ENCODE measurements at regions not wholly inside any gene's neighbourhood (a gene's known extent, or its start where the extent isn't known, plus 50 kb on each side); places are given as distances from the start of the nearest gene placed in this dataset.

DNA sequence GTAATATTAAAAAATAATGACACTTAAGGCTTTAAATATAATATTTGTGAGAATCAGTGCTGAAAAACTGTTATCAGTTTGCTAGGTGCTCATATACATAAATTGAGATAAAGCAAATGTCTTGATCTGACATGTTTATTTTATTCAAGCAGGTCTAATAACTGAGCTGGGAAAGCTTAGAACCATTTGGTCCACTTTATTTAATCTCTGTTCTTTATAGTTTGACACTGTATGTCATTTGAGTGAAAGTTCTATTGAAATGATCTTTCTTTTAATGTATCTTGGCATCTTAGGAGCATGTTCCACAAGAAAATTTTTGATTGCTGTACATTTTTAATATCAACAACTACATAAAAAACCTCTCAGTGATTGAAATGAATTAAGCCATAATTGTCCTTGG, 772.0 kb upstream of the NRSN1 start:
- no peak for DNase-seq

DNA sequence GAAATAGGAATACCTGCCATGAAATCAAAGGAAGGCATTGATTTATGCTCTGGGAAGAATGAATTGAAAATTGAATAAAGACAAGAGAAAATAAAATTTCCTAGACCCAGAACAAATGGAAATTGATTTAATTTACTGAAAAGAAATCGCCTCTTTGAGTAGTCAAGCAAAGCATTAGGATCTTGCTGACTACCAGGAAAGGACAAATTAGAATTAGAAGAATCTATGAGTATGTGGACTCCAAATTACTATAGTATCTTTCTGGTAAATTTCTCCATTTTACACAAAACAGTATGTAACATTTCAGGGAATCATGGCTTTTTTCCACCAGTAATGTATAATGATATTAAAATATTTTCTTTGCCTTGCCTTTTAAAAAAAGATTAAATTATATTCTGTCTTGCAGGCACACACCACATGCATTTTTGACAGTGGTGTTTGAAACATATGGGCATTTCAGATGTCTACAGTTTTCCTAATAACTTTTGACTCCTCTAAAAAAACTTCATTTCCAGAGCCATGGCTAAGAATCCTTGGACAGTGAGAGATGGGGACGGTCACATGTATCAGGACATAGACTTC, 768.7 kb upstream of the NRSN1 start:
- DNase-seq: no peak

DNA sequence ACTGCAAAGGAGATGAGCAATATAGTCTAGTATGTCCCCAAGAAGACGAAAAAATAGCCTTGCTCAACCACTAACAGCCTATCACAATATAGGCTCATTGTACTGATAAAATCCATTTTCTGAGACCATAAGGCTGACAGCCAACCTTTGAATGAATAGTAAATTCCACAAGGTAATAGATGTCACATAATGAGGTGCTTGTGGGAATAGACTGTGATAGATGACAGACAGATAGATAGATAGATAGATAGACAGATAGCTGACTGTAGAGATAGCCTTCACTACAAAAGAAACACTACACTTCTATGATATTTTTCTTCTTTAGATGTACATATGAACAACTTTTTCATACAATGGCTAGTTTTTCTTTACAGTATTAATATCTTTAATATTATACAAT, 760.3 kb upstream of the NRSN1 start:
- DNase-seq: no peak

- DNase-seq: no peak
These were observed 758.7 kb upstream of the NRSN1 start for GRCh38 chr6:23367311-23367710.

- DNase-seq: no peak
These were observed 757.5 kb upstream of the NRSN1 start for GRCh38 chr6:23368557-23368956.

DNA sequence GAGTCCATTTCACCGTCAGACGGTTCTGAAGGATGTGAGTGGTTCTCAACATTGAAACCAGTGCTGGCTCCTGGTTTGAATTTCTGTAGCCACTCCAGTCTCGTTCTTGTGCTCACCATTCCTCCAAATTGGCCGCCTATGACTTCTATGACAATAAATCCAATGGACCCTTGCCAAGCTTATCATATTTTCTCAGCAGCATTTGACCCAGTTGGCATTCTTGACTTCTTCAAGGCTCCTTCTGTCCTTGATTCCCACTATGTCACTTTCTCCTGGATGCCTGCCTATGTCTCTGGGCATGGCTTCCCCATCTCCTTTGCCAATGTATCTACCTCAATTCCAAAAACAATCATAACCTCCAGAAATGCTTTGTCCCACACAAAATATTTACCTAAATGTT, 756.0 kb upstream of the NRSN1 start:
- DNase-seq: peak in 1 of 3 donors; percentile 26

- no peak for DNase-seq
These were observed 754.7 kb upstream of the NRSN1 start for GRCh38 chr6:23371132-23371915.

GRCh38 chr6:23377830-23378229, 748.2 kb upstream of the NRSN1 start:
- no peak for DNase-seq

GRCh38 chr6:23380465-23380864, 745.5 kb upstream of the NRSN1 start:
- DNase-seq: no peak

- no peak for DNase-seq
These were observed 737.8 kb upstream of the NRSN1 start for GRCh38 chr6:23388086-23388783.

DNA sequence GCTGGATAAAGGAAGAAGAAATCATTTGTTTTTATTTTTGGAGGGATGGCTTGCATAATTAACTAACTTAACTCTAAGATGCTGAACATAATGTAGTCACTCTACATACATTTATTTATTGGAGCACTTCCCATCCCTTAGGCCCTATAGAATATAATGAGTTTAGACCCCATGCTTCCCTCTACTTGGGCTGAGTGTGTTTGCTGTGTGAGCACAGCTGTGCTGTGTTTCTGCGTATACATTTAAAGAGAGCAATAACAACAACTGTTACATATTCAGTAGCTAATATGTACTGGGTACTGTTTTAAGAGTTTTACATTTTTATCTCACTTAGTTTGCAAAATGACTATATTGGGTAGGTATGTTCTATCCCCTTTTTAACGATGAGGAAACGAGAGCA, 736.6 kb upstream of the NRSN1 start:
- DNase-seq: no peak

- no peak for DNase-seq
These were observed 735.8 kb upstream of the NRSN1 start for GRCh38 chr6:23390221-23390620.

- DNase-seq: peak in 1 of 3 donors; percentile 19
These were observed 731.3 kb upstream of the NRSN1 start for GRCh38 chr6:23394681-23395080.

DNA sequence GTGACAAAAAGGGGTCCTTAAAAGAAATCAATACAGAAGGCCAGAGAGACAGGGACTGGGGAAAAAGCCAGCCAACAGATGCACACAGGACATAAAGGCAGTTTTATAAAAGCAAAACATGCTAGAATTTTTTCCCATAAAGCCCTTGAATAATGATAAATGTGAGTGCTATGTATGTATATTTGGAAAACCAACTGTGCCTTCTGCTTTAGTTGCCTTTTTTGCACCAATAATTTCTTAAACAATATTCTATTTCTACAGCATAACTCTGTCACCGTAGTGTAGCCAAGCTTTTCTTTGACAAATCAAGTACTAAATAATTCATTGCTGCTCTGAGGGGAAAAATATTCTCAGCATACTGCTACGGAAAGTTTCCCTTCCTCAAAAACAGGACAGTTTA, 730.6 kb upstream of the NRSN1 start:
- no peak for DNase-seq

DNA sequence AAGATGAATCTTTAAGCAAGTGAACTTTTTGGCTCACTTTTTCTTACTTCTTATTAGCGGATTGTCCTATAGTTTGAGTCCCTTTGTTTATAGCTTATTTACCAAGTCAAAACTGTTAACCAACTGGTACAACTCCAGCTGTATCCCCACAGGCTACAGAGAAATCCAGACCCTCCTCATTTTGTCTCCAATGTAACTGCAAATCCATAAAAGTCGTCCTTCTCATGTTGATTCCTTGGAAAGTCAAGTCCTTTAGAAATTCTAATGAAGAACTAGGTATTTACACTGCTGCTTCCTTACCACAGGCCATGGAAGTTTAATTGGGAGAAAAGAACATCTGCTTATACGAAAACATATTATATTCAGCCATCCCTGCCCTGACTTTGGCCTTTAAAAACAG, 729.1 kb upstream of the NRSN1 start:
- no peak for DNase-seq

GRCh38 chr6:23403460-23403859, 722.6 kb upstream of the NRSN1 start:
- DNase-seq: no peak

GRCh38 chr6:23409531-23409930, 716.5 kb upstream of the NRSN1 start:
- DNase-seq: no peak

GRCh38 chr6:23410439-23410838, 715.6 kb upstream of the NRSN1 start:
- DNase-seq: no peak

- DNase-seq: no peak
These were observed 713.2 kb upstream of the NRSN1 start for GRCh38 chr6:23412770-23413169.

DNA sequence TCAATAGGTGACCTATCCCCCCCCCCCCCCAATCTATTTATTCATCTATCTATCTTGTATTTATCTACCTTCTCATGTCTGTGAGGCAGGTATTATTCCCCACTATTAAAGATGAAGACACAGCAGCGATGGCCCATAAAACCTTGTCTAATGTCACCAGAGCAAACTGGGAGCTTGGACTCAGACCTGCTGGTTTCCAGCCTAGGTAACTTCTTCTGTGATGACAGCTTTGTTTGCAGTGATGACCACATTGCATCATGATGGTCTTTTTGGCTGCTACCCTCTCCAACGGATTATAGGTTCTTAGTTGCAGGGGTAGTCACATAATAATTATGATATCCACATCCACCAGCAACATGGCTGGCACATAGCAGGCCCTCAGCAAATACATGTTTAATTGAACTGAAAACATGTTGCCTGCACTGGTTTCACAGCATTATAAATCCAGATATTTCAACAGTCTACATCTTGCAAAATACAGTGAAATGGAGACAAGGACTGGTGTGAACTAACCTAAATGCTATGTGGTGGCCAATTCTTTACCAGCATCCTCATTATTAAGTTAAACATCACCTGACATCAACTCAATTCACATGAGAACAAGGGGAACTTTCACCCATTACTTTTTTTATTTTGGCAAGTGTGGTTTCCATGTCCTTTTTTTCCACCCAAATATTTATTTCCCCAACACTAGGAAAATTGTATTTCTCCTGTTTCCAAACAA, 712.5 kb upstream of the NRSN1 start:
- peak in 1 of 3 donors; percentile 15 for DNase-seq

GRCh38 chr6:23414051-23414445, 712.0 kb upstream of the NRSN1 start:
- DNase-seq: peak; percentile 61 to 82 (median 76)

- no peak for DNase-seq
These were observed 711.1 kb upstream of the NRSN1 start for GRCh38 chr6:23414922-23415321.
